ENCODE measurements at regions not wholly inside any gene's neighbourhood (a gene's known extent, or its start where the extent isn't known, plus 50 kb on each side); places are given as distances from the start of the nearest gene placed in this dataset.

DNA sequence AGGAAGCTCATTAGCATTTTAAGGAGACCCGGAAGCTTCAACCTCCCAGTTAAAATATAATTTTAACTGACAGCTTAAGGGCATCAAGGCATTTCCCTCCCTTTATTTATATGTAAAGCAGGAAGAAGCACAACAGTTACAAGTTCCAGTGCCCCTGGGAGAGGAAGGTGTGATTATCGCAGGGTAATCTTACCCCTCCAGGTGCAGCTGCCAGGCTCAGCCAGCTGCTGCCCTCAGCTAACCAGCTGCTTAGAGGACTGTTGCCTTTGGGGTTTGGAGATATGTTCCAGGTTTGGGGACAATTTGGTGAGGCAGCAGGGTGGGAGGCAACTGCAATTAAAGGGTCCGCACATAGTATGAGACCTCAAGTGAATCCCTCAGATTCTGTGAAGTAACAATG, 55.3 kb upstream of the SETBP1 start:
- Histone ChIP-seq H3K4me3 (ENCODE audit: insufficient read depth, low read length, poor library complexity, severe bottlenecking) (no peak overlapping the region), H2AFZ (ENCODE audit: low read depth, low read length, severe bottlenecking) (no peak overlapping the region), H3F3A (ENCODE audit: insufficient read depth) (no peaks in the 10 kb centered on the region), H3K4me2 (ENCODE audit: low read depth, low read length, poor library complexity, severe bottlenecking) (no peak overlapping the region), H3K9me3 (ENCODE audit: insufficient read depth, low read length) (no peaks in the 10 kb centered on the region), H3K27me3 (ENCODE audit: low read length) (no peaks in the 10 kb centered on the region), H4K20me1 (ENCODE audit: low read depth, low read length) (no peaks in the 10 kb centered on the region), H3K27ac (ENCODE audit: low read depth, low read length) (no peak overlapping the region), H3K9ac (ENCODE audit: low read length) (no peak overlapping the region), H3K79me2 (ENCODE audit: insufficient read depth, low read length) (no peaks in the 10 kb centered on the region), H3K36me3 (ENCODE audit: low read length) (no peaks in the 10 kb centered on the region), H3K9me2 (replicated peaks; ENCODE audit: insufficient read depth, low read length) (no peaks in the 10 kb centered on the region)
- TF ChIP-seq EZH2phosphoT487 (conservative IDR thresholded peaks at IDR 0.05; ENCODE audit: low read length) (no peak), CTCF (IDR thresholded peaks at IDR 0.05; ENCODE audit: insufficient read depth, low read length, poor library complexity, severe bottlenecking) (no peak)

DNA sequence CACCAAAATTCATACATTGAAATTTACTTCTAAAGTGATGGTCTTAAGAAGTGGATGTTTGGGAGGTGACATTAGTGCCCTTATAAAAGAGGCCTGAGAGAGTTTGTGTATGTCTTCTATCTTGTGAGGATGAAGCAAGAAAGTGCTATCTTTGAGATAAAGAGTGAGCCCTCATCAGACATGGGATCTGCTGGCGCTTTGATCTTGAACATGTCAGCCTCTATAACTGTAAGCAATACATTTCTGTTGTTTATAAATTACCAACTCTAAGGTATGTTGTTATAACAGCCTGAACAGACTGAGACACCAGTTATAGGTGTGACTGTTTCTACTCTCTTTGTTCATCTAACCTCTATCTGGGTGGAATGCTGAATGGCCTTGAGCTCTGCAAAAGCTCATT, 54.5 kb upstream of the SETBP1 start:
- H2AFZ ChIP-seq (ENCODE audit: low read depth, low read length, severe bottlenecking), result no peak overlapping the region
- no peaks in the 10 kb centered on the region for H3K79me2 ChIP-seq (ENCODE audit: insufficient read depth, low read length)
- H3K4me3 ChIP-seq (ENCODE audit: insufficient read depth, low read length, poor library complexity, severe bottlenecking), result no peak overlapping the region
- no peaks in the 10 kb centered on the region for H4K20me1 ChIP-seq (ENCODE audit: low read depth, low read length)
- no peak overlapping the region for H3K27ac ChIP-seq (ENCODE audit: low read depth, low read length)
- no peaks in the 10 kb centered on the region for H3K9me2 ChIP-seq (replicated peaks; ENCODE audit: insufficient read depth, low read length)
- H3K27me3 ChIP-seq (ENCODE audit: low read length), result no peaks in the 10 kb centered on the region
- no peaks in the 10 kb centered on the region for H3F3A ChIP-seq (ENCODE audit: insufficient read depth)
- H3K36me3 ChIP-seq (ENCODE audit: low read length), result no peaks in the 10 kb centered on the region
- no peaks in the 10 kb centered on the region for H3K9me3 ChIP-seq (ENCODE audit: insufficient read depth, low read length)
- TF ChIP-seq CTCF (IDR thresholded peaks at IDR 0.05; ENCODE audit: insufficient read depth, low read length, poor library complexity, severe bottlenecking) (no peak), EZH2phosphoT487 (conservative IDR thresholded peaks at IDR 0.05; ENCODE audit: low read length) (no peak)
- H3K4me2 ChIP-seq (ENCODE audit: low read depth, low read length, poor library complexity, severe bottlenecking), result no peak overlapping the region
- no peak overlapping the region for H3K9ac ChIP-seq (ENCODE audit: low read length)

GRCh38 chr18:44626807-44627206, 53.9 kb upstream of the SETBP1 start:
- Histone ChIP-seq H3K27me3 (ENCODE audit: low read length) (no peaks in the 10 kb centered on the region), H4K20me1 (ENCODE audit: low read depth, low read length) (no peaks in the 10 kb centered on the region), H3K36me3 (ENCODE audit: low read length) (no peaks in the 10 kb centered on the region), H3K4me3 (ENCODE audit: insufficient read depth, low read length, poor library complexity, severe bottlenecking) (no peak overlapping the region), H2AFZ (ENCODE audit: low read depth, low read length, severe bottlenecking) (no peak overlapping the region), H3K79me2 (ENCODE audit: insufficient read depth, low read length) (no peaks in the 10 kb centered on the region), H3K4me2 (ENCODE audit: low read depth, low read length, poor library complexity, severe bottlenecking) (no peak overlapping the region), H3K27ac (ENCODE audit: low read depth, low read length) (no peak overlapping the region), H3K9me2 (replicated peaks; ENCODE audit: insufficient read depth, low read length) (no peaks in the 10 kb centered on the region), H3K9ac (ENCODE audit: low read length) (no peak overlapping the region), H3F3A (ENCODE audit: insufficient read depth) (no peaks in the 10 kb centered on the region), H3K9me3 (ENCODE audit: insufficient read depth, low read length) (no peaks in the 10 kb centered on the region)
- no peak for TF ChIP-seq CTCF (IDR thresholded peaks at IDR 0.05; ENCODE audit: insufficient read depth, low read length, poor library complexity, severe bottlenecking)
- TF ChIP-seq EZH2phosphoT487 (conservative IDR thresholded peaks at IDR 0.05; ENCODE audit: low read length), result no peak

DNA sequence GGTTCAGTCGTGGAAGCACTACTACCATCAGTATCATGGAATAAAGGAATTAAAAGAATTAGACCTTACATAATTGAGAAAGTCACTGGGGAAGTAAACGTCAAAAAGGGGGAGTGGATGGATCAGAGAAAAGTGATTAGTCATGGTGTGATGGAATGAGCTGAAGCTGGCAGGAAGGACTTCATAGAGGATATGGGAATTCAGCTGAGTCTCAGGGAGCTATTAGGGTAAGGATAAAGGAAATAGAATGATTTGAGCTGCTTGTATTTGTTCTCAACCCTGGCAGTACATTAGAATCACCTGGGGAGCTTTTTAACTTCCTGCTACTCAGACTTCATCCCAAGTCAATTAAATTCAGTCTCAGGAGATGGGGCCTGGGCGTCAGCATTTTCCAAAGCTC, 53.4 kb upstream of the SETBP1 start:
- Histone ChIP-seq H3K27ac (ENCODE audit: low read depth, low read length) (no peak overlapping the region), H3K79me2 (ENCODE audit: insufficient read depth, low read length) (no peaks in the 10 kb centered on the region), H3K4me3 (ENCODE audit: insufficient read depth, low read length, poor library complexity, severe bottlenecking) (no peak overlapping the region), H3K9ac (ENCODE audit: low read length) (no peak overlapping the region), H3K27me3 (ENCODE audit: low read length) (no peaks in the 10 kb centered on the region), H4K20me1 (ENCODE audit: low read depth, low read length) (no peaks in the 10 kb centered on the region), H3K9me3 (ENCODE audit: insufficient read depth, low read length) (no peaks in the 10 kb centered on the region), H3K36me3 (ENCODE audit: low read length) (no peaks in the 10 kb centered on the region), H3F3A (ENCODE audit: insufficient read depth) (no peaks in the 10 kb centered on the region), H3K9me2 (replicated peaks; ENCODE audit: insufficient read depth, low read length) (no peaks in the 10 kb centered on the region), H3K4me2 (ENCODE audit: low read depth, low read length, poor library complexity, severe bottlenecking) (no peak overlapping the region), H2AFZ (ENCODE audit: low read depth, low read length, severe bottlenecking) (no peak overlapping the region)
- TF ChIP-seq CTCF (IDR thresholded peaks at IDR 0.05; ENCODE audit: insufficient read depth, low read length, poor library complexity, severe bottlenecking) (no peak), EZH2phosphoT487 (conservative IDR thresholded peaks at IDR 0.05; ENCODE audit: low read length) (no peak)

Data from SU-DHL-6 (cell line).